SK-N-SH (cell line): ENCODE measurements at regions not wholly inside any gene's neighbourhood (a gene's known extent, or its start where the extent isn't known, plus 50 kb on each side); places are given as distances from the start of the nearest gene placed in this dataset.

Experiments
- CTCF ChIA-PET: fragments of 300-600, 350-600 bp; formaldehyde crosslinking; extraction: SDS; loops from one replicate; lab custom pipeline; 2021; lab: Yijun Ruan, JAX
- POLR2A ChIA-PET: fragments of 350-600 bp; sonication (Branson Sonifier 250); formaldehyde crosslinking; extraction: SDS; loops from one replicate; lab custom pipeline; 2020; ENCODE audit warnings: antibody characterized with exemption, inconsistent platforms; lab: Yijun Ruan, JAX
- DNase-seq: peaks from one replicate; pipeline ENCODE4 v3.0.0; 2012
- H2AFZ ChIP-seq: fragments of 200-600 bp; sonication (generic); 2 replicates; pipeline ENCODE4 v1.8.1; 2016; ENCODE audit warnings: antibody characterized with exemption, mild to moderate bottlenecking, low read depth
- H3F3A ChIP-seq: fragments of 200-600 bp; sonication (generic); replicated peaks from 2 replicates; pipeline ENCODE3; 2016; ENCODE audit warnings: antibody characterized with exemption, mild to moderate bottlenecking; ENCODE audit not compliant: insufficient read depth
- H3K27ac ChIP-seq, 2 experiments: fragments of 200-500 bp in 1 of 2; fragments of 200-600 bp in 1 of 2; sonication (Bioruptor generic) in 1 of 2; sonication (generic), shearing (Covaris generic) in 1 of 2; 2 replicates each; pipeline versions ENCODE4 v1.5.1 to v1.6.1; 2014 to 2016; ENCODE audit warnings: low read depth in 2 of 2, inconsistent platforms in 1 of 2, low read length in 1 of 2, mild to moderate bottlenecking in 1 of 2, mixed read lengths in 1 of 2
- H3K27me3 ChIP-seq: fragments of 200-600 bp; sonication (generic), shearing (Covaris generic); 2 replicates; pipeline ENCODE4 v1.6.1; 2016; ENCODE audit warnings: mixed run types; ENCODE audit not compliant: insufficient read depth
- H3K36me3 ChIP-seq, 2 experiments: fragments of 200-500 bp in 1 of 2; fragments of 200-600 bp in 1 of 2; sonication (Bioruptor generic) in 1 of 2; sonication (generic) in 1 of 2; replicated peaks in 1 of 2; 2 replicates each; pipeline versions ENCODE3 to v1.5.1; 2014 to 2016; ENCODE audit warnings: low read length in 1 of 2, mild to moderate bottlenecking in 1 of 2; ENCODE audit not compliant: insufficient read depth in 2 of 2, control insufficient read depth in 1 of 2
- H3K4me1 ChIP-seq, 2 experiments: fragments of 200-500 bp in 1 of 2; fragments of 200-600 bp in 1 of 2; sonication (Bioruptor generic) in 1 of 2; sonication (generic), shearing (Covaris generic) in 1 of 2; 2 replicates each; pipeline versions ENCODE4 v1.5.1 to v1.6.1; 2014 to 2016; ENCODE audit warnings: low read depth in 1 of 2, low read length in 1 of 2, mixed run types in 1 of 2; ENCODE audit not compliant: insufficient read depth in 2 of 2, control insufficient read depth in 1 of 2
- H3K4me2 ChIP-seq: fragments of 200-600 bp; sonication (generic), shearing (Covaris generic); 2 replicates; pipeline ENCODE4 v1.6.1; 2017; ENCODE audit warnings: mixed run types
- H3K4me3 ChIP-seq, 2 experiments: fragments of 200-500 bp in 1 of 2; fragments of 200-600 bp in 1 of 2; sonication (Bioruptor generic) in 1 of 2; sonication (generic), shearing (Covaris generic) in 1 of 2; 2 replicates each; pipeline versions ENCODE4 v1.5.1 to v1.8.1; 2014 to 2016; ENCODE audit warnings: low read depth in 2 of 2, inconsistent platforms in 1 of 2, low read length in 1 of 2, mild to moderate bottlenecking in 1 of 2, mixed read lengths in 1 of 2, moderate library complexity in 1 of 2
- H3K79me2 ChIP-seq: fragments of 200-600 bp; sonication (generic); 2 replicates; pipeline ENCODE4 v1.8.1; 2017; ENCODE audit warnings: mild to moderate bottlenecking; ENCODE audit not compliant: insufficient read depth
- H3K9ac ChIP-seq: fragments of 200-600 bp; sonication (generic); 2 replicates; pipeline ENCODE4 v1.6.1; 2017; ENCODE audit warnings: mixed run types
- H3K9me2 ChIP-seq: fragments of 200-600 bp; sonication (generic); 2 replicates; pipeline ENCODE4 v1.6.1; 2017; ENCODE audit warnings: mixed run types
- H3K9me3 ChIP-seq: fragments of 200-600 bp; sonication (generic); 2 replicates; pipeline ENCODE4 v1.6.1; 2017; ENCODE audit warnings: mixed run types, mild to moderate bottlenecking, moderate library complexity
- H4K20me1 ChIP-seq: fragments of 200-600 bp; sonication (generic); 2 replicates; pipeline ENCODE4 v1.6.1; 2017; ENCODE audit warnings: mild to moderate bottlenecking, mixed run types; ENCODE audit not compliant: insufficient read depth
- CHD2 ChIP-seq: fragments of 150-350 bp; IDR thresholded peaks from 2 replicates; pipeline ENCODE4 v1.6.1; 2018; ENCODE audit warnings: low read length; ENCODE audit not compliant: partially characterized antibody
- ELF1 ChIP-seq: IDR thresholded peaks from 2 replicates; pipeline ENCODE4 v1.4.0; 2012
- EP300 ChIP-seq, 2 experiments: IDR thresholded peaks; 2 replicates each; pipeline versions ENCODE4 v1.4.0 to v1.6.1; 2012; ENCODE audit warnings: borderline replicate concordance in 1 of 2, low read depth in 1 of 2, low read length in 1 of 2
- EZH2phosphoT487 ChIP-seq: fragments of 200-600 bp; sonication (generic); IDR thresholded peaks from 2 replicates; pipeline ENCODE4 v1.6.1; 2017; ENCODE audit warnings: low read depth, mixed run types, mild to moderate bottlenecking, antibody characterized with exemption, moderate library complexity, borderline replicate concordance
- FOSL2 ChIP-seq: IDR thresholded peaks from 2 replicates; pipeline ENCODE4 v1.4.0; 2012; ENCODE audit warnings: low read depth, mild to moderate bottlenecking, moderate library complexity, borderline replicate concordance
- NRF1 ChIP-seq: IDR thresholded peaks from 2 replicates; pipeline ENCODE4 v1.6.1; 2012; ENCODE audit warnings: low read depth, mild to moderate bottlenecking, low read length
- PBX3 ChIP-seq: IDR thresholded peaks from 2 replicates; pipeline ENCODE4; 2012
- RCOR1 ChIP-seq: fragments of 150-350 bp; IDR thresholded peaks from 2 replicates; pipeline ENCODE4 v1.6.1; 2017; ENCODE audit warnings: antibody characterized with exemption, low read length
- REST ChIP-seq: IDR thresholded peaks from 2 replicates; pipeline ENCODE4 v1.6.1; 2012; ENCODE audit warnings: mild to moderate bottlenecking, low read depth, low read length, moderate library complexity
- RXRA ChIP-seq: IDR thresholded peaks from 2 replicates; pipeline ENCODE4 v1.4.0; 2012; ENCODE audit warnings: low read depth, mild to moderate bottlenecking, borderline replicate concordance
- SMC3 ChIP-seq: IDR thresholded peaks from 2 replicates; pipeline ENCODE4 v1.6.1; 2012; ENCODE audit warnings: low read depth, low read length, improper control_type of control experiment
- TEAD4 ChIP-seq: IDR thresholded peaks from 2 replicates; pipeline ENCODE4 v1.4.0; 2012; ENCODE audit warnings: mild to moderate bottlenecking, borderline replicate concordance; ENCODE audit not compliant: insufficient read depth
- WGBS: methylation state at CpG from one replicate; pipeline ENCODE4 v1.1.6; 2017; ENCODE audit warnings: low lambda C conversion rate; 5-methylcytosine and 5-hydroxymethylcytosine counted together

GRCh38 chr6:126103993-126104392, 117.7 kb downstream of the TRMT11 start (continued):
- no peak for TF ChIP-seq REST
- no peak for TF ChIP-seq RXRA
- TF ChIP-seq SMC3, result no peak
- no peak for TF ChIP-seq EZH2phosphoT487
- no peak for TF ChIP-seq ELF1
- no peak for TF ChIP-seq RCOR1
- no peak for TF ChIP-seq NRF1
- no peak for TF ChIP-seq TEAD4
- TF ChIP-seq, all 33 proteins: peak for 0

GRCh38 chr6:126107475-126108166, 121.3 kb downstream of the TRMT11 start:
- no peak for DNase-seq
- Histone ChIP-seq H3K9ac (no peak overlapping the region), H3K36me3 (peaks cover 0 to 2% of the 10 kb centered on the region in 2 experiments), H3F3A (peaks cover 3% of the 10 kb centered on the region), H2AFZ (0 out of 2 replicates have a peak overlapping the region, but pooled peaks have one; percentile 8), H4K20me1 (no peaks in the 10 kb centered on the region), H3K4me1 (no peaks in the 10 kb centered on the region), H3K4me3 (no peak overlapping the region), H3K27ac (0 out of 4 replicates have a peak overlapping the region, but pooled peaks of 1 of the 2 experiments have one; percentile 5), H3K4me2 (no peak overlapping the region), H3K9me2 (no peaks in the 10 kb centered on the region), H3K27me3 (no peaks in the 10 kb centered on the region), H3K79me2 (no peaks in the 10 kb centered on the region), H3K9me3 (no peaks in the 10 kb centered on the region)
- TF ChIP-seq CHD2 (no peak), PBX3 (peak; percentile 23; the same call in 1 of the 2 replicates), EP300 (IDR thresholded peaks at IDR 0.05; ENCODE audit: borderline replicate concordance in 1 of 2, low read depth in 1 of 2, low read length in 1 of 2) (peak in 1 of 2 experiments; percentile 18; a peak in 1 of 4 replicates), FOSL2 (no peak)
- ChIA-PET CTCF (interaction anchor here (0.6 kb wide), 1 partner anchor 74 kb away, joined by 3 read pairs; no protein-coding TSS in a partner anchor), POLR2A (no interaction called here)
- 69% methylated on average over 10 of the region's 10 CpGs for WGBS
